Activated CD8-positive, alpha-beta memory T cell treated with anti-CD3 and anti-CD28 coated beads, Interleukin-2, amount 50 U/mL, for 48 hours (primary cell): ENCODE measurements at regions not wholly inside any gene's neighbourhood (a gene's known extent, or its start where the extent isn't known, plus 50 kb on each side); places are given as distances from the start of the nearest gene placed in this dataset.
"Not testable (repeated sequence)": the region's sequence is repeated elsewhere in the genome, so short reads cannot be mapped to it uniquely, and the experiment has no call there.

ENCODE experiments used
- DNase-seq: peaks from one replicate; pipeline ENCODE4 v3.0.0-alpha.2; 2020

DNA sequence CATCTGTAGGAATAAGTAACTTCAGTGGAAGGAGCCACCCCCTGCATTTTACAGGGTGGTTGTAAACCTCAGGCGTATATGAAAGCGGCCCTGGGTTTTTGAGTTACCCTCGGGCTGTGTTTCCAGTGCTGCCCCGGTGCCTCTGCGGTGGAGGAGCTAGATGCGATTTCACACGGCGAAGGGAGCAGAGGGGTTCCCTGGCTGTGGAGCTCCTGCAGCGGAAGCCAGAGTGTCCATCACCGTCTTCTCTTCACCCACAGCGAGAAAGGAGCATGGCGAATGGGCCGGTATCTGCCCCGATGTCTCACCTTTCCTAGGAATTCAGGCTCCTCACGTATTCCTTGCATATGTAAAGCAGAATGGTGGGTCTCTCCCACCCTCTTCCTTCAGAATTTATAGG, 253.6 kb downstream of the THBS2 start:
- DNase-seq, result no peak

DNA sequence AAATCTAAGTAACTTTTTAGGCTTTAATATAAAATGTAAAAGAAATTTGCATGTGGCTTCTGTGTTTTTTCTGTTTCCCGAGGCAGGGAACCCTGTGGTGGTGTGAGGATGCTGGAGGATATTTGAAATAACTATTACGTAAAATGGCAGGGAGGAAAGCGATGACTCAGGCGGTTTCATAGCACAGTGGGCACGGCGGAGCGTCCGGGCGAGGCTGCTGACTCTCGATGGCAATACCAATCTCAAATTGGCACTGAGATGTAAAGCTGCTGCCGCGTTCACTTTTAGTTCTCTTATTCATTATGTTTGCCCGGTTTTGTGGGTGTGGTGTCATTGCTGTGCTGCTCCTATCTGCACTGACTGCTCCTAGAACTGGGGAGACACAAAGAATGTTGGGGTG, 254.3 kb downstream of the THBS2 start:
- DNase-seq, result no peak

DNA sequence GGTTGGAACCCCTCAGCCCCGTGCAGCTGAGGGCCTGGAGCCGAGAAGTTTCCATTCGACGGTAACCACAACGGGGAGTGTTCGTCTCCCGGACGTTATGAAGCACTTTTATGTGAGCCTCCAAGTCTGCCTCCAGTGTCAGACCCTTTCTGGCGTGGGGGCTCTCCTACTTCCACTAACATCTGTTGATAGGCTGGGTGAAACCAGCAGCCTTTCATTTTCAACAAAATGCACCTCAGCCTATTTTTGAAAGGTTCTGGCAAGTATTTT, 257.4 kb downstream of the THBS2 start:
- no peak for DNase-seq

DNA sequence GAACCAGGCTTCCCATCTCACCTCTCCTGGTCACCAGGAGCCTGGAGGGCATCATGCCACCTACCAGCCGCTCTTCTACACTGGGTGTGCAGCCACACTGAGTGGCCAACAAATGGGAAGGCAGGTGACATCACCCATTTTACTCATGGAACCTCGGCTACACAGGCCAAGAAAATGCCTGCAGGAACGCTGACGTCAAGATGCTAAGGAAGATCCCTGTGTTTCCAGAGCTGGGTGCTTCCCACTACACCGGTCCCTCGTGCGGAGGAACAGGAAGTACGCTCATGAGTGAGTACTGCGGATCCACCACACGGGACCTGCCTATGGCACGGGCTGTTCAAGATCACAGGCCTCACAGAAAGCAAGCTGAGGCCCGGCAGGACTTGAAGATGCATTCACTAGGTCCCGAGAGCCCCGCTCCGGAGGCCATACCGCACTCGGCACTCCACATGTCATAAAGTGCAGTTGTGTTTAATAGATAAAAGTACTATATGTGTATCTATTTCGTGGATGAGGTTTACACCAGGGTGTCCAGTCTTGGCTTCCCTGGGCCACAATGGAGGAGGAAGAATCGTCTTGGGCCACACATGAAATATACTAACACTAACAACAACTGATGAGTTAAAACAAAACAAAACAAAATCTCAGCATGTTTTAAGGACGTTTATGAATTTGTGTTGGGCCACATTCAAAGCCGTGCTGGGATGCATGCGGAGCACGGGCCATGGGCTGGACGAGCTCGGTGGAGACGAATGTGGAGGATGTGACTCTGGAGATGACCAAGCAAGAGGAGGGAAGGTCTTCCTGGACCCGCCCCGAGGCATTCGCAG, 257.9 kb downstream of the THBS2 start:
- DNase-seq, result no peak

DNA sequence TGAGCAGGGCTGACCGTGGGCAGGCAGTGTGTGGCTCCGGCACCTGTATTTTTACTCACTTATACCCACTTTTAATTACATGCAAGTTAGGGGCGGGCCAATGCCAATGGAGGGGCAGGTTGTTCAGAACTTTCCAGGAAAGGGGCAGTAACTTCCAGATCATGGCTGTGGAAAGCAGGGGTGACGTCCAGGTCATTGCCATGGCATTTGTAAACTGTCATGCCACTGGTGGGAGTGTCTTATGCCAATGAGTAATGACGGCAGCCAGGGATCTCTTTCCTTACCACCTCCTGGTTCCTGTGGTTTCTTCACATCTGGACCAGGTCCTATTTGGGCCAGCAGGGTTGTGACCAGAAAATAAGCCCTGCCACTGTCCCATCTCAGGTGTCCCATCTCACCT, 258.7 kb downstream of the THBS2 start:
- DNase-seq, result no peak

DNA sequence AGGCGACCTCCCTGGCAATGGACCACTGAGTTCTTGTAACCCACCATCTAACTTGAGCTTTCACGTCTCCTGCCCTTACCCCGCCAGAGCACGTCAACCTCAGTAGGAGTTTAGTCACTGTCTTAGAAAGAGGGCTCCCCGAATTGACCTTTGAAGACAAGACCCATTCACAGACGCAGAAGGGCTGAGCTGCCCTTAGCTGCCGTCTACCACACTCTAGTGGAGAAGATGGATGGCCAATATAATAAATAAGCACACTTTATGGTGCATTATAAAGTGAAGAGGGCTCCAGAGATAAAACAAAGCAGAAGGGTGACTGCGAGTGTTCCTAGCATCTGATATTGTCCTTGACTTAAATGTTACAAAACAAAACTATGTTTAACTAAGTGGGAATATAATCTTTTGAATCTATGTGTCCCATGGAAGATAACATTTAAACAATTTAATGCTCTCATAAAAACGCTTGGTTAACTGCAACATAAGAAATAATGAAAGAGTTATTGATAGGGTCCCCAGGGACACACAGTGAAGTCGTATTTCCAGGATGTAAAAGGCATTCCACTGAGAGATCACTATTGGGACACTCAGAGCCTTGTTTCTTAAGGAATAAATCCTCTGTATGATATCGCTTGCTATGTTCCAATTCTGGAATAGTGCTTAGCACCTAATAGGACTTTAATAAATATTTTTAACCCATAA, 261.1 kb downstream of the THBS2 start:
- no peak for DNase-seq

DNA sequence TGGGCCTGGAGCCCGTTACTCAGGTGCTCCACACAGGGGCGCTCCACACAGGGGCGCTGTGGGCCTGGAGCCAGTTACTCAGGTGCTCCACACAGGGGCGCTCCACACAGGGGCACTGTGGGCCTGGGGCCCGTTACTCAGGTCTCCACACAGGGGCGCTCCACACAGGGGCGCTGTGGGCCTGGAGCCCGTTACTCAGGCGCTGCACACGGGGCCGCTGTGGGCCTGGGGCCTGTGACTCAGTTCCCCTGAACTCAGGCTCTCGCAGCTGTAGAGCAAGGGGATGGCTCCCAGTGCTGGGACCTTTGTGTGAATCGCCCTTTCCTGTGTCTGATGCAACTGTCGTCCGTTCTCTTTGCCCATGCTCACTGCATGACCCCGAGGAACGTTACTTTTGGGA, 262.0 kb downstream of the THBS2 start:
- DNase-seq, result not testable (repeated sequence)

DNA sequence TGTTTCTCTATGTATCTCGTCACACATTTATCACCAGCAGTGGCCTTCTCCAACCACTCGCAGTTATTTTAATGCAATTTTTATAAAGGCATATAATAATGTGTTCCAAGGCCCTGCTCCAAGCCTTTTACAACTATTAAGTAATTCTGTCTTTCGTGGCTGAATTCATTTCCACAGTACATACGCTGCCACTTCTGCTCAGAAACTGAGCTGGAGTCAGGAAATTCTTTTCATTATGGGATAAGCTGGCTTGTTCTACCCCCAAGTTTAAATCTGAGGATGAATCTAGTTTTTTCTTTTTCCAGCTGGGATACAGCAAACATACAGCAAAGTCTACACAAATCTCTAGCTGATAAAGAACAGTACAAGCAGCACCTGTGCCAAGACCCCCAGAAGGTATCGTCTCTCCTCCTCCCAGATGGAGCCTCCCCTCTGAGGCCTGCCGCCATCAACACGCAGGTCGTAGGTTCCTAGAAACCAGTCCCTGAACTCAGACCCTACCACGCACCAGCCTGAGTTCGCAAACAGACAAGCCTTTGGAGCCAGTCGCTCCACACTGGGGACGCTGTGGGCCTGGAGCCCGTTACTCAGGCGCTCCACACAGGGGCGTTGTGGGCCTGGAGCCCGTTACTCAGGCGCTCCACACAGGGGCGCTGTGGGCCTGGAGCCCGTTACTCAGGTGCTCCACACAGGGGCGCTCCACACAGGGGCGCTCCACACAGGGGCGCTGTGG, 263.5 kb downstream of the THBS2 start:
- DNase-seq, result no peak

DNA sequence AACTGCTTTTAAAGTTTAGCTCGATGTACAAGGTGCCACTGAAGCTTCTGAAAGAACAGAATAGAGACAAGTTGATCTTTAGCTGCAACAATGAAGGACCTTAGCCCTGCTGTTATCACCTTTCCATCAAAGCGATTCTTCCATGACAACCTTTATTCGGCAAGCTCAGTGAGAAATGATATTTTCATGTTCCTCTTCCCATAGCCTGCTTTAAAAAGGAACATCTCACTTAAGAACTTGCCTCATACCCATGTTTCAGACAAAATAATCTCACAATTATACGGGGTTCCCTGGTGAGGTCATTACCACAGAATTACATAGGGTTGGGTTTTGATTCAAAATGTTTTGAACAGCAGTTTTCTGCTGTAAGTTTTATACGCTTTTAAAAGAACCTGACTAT, 264.2 kb downstream of the THBS2 start:
- no peak for DNase-seq

DNA sequence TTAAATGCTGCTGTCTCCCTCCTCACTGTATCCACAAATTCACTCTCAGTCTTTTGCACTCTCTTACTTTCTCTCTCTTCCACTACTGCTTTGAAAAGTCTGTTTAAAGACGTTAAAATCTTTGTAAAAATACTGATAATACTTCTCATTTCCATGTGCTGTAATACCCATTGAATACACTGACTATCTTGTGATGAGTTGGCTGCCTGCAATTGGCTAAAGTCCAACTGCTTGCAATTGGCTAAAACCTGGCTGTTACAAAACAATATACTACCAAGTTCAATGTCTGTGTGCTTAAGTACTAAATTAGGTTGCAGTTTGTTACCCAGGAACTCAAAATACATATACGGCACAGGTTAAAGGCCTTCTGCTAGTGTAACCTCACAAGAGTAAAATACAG, 264.8 kb downstream of the THBS2 start:
- no peak for DNase-seq

DNA sequence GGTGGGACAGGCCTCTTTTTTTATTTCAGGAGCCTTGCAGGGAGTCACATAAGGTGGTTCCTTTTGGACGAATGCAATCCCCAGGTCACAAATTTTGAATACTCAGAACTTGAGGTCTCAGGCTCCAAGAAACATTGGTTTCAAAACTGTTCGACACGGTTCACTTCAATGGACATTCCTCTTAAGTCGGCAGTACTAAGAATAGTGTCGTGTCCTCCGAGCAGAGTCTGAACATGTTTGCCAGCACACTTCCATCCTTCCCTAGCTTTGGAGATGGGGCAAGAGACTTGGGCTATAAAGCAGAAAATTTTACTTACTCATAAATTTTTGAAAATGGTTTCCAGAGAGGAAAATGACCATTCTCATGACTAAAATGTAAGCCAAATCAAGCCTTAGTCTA, 265.4 kb downstream of the THBS2 start:
- no peak for DNase-seq

DNA sequence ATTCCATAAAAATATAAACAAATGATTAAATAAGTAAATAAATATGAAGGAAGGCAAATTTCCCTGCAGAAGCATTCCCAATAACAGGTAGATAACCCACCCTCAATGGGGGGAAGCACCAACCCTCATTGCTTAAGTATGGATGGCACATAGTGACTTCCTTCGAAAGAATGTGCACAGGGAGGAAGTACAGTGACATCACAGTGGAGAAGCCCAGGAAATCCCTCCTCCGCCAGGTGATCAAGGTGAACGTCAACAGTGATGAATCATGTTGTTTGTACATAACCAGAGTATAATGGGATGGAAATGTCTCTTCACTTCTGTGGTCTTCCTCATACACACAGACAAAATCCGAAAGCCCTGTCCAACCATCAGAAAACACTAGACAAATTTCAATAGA, 267.9 kb downstream of the THBS2 start:
- no peak for DNase-seq

DNA sequence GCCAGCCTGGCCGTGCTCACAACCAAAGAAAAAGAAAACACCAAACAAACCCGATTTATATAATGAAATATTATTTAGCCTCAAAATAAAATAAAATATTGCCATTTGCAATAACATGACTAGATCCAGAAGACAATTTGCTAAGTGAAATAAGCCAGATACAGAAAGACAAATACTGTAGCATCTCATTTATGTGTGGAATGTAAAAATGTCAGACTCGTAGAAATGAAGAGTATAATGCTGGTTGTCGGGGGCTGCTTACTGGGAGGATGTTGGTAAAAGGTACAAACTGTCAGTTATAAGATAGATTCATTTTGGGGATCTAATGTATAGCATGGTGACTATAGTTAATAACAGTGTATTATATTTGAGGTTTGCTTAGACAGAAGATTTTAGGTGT, 269.7 kb downstream of the THBS2 start:
- no peak for DNase-seq

DNA sequence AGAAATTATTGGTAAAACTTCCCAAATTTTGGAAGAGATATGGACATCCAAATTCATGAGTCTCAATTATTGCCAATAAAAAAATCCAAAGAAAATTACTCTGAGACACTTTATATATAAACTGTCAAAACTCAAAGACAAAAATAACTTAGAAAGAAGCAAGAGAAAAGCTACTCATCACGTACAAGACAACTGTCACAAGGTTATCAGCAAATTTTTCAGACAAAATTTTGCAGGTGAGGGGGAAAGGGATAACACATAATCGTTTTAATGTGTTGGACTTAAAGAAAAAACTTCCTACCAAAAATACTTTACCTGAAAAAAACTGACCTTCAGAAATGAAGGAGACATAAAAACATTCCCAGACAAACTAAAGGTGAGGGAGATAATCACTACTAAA, 272.5 kb downstream of the THBS2 start:
- DNase-seq, result no peak

DNA sequence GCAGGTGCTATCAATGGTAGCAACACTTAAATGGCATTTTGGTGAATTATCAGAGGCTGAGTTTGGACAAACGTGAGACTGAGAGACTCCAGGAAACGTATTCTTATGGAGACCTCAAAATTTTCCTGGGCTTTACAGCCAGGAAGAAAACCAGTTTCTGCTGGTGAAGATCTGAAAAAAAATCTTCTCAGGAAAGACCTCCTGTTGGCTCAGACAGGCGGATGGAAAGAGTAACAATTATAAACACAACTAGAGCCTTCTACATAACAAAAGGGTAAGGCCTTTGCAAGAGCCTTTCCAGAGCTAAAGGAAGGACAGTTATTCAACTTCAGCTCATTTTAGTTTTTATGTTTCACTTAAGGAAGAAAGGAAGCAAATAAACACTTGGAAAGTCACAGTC, 274.4 kb downstream of the THBS2 start:
- DNase-seq, result no peak

DNA sequence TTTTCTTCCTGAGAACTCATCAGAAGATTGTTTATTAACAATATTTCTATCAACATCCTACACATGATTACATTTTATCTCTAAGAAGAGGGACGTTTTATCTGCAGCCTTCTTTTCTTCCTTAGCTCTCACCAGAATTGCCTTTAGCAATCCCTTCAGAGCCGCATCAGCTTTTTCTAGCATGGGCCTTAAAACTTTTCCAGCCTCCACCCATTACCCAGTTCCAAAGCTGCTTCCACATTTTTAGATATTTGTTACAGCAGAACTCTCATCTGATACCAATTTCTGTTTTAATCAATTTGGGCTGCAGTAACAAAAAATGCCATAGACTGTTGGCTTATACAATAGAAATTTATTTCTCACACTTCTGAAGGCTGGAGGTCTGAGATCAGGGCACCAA, 281.5 kb downstream of the THBS2 start:
- no peak for DNase-seq

DNA sequence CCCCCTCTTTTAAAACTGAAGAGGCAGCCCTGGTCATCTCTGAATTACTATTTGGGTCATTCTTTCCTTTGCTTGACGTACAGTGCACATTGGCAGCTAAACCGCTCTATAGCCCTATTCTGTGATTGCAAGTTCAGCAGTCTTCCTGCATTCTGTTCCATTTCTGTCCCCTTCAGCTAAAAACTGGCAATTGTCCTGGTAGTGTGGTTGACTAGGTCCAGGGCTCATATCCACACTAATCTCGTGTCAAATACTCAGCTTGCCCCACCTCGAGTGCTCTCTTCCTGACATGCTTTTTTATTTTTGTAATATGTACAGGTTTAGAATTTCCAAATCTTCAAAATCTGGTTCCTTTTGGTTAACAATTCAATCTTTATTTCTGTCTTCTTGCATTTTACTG, 282.1 kb downstream of the THBS2 start:
- DNase-seq, result no peak

DNA sequence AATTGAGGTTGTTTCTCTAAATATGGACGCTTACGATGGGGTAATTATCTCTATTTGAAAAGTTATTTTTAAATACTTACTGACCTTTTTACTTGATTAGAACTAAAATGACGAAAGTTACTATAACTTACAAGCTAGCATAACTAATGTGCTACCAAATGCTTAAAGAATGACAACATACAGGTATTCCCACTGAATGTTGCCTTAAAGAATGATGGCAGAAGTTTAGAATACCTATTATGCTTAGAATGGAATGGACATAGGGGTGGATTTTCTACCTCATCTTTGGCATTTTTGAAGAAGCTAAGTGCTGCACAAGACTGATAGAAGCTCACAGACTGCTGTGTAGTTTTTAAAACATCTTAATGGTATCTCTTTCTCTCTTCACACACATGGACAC, 284.8 kb downstream of the THBS2 start:
- DNase-seq, result no peak

DNA sequence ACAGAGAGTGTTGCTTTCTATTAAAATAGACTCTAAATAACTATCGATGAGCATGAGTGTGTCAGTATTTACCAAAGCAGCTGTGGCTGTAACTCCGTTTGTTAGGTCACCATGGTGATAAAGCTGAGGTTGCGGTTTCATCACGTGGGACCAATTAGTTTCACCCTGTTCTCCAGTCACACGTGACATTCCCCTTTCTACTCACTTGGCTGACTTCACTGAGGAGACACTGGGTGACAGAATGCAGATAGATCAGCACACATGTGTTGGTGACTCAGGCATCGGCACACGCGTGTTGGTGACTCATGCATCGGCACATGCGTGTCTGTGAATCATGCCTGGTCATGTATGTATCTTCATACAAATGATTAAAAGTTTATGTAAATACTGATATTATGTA, 285.4 kb downstream of the THBS2 start:
- no peak for DNase-seq

DNA sequence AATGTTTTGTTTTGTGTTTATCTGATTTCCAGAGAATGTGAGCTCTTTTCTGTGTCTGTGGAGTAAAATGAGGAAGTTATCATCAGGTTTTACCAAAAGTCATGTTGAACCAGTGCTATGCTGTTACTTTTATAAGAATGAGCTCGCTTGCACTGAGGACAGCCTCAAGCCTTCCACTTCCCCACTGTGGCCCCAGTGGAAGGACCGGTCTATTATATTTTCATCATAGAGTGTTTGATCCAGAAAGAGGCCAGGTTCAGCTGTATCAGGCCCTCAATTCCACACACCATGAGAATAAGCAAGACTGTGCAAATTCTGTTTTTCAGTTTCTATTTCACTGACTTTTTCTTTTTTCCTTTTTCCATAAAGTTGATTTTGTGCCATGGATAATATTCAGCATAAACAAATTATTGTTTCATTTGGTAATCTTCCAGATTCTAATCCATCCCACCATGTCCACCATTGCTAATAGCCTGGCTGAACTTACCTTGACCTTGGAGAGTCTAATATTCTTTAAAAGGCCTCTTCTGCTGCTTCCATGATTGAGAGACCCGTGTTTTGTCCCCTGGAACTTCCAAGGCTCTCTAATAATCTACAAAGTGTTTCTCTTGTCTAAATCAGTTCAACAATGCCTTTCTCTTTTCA, 286.2 kb downstream of the THBS2 start:
- no peak for DNase-seq

DNA sequence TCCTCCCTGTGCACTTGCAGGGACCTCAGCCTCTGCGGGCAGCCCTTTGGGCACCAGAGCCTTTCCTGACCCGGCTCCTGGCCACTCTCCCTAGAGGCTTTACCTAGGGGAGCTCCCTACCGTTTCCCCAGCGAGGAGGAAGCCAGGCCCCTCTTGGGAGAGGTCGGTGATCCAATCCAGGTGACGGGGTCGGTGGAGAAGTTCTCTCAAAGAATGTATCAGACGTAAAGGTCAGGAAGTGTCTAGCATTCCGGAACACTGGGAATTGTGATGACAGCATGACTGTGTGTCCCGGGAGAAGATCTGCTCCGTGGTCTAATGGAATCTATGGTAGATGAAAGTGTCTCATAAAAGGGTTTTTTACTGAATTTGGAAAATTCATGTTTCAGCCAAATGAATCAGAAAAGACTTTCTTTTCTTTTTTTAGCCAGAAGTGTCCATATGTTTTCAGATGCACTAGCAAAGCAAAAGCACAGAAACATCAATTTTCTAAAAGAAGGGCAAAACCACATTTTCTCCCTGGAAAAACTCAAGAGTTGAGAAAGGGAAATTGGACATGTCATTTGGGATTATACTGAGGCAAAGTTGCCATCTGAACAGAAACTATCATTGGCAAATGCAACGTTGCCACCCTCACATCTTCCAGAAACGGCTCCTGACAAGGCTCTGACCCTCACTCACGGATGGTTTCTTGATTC, 289.4 kb downstream of the THBS2 start:
- DNase-seq, result no peak

DNA sequence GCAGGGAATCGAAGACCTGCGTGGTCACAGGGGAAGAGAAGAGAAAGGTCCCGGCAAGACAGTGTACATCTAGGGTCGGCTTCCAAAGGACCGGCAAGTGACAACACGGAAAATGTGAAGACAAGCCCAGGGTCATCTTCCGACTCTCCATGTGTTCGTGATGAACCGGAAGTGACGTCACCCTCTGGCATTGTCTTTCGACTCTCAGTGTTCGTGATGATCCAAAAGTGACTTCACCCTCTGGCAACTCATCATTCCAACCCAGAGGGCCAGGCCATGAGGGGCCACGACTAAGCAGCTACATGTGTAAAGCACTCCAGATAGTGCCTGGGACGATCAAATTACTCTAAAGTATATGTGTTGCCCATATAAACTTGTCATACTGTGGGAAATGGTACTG, 290.8 kb downstream of the THBS2 start:
- no peak for DNase-seq

DNA sequence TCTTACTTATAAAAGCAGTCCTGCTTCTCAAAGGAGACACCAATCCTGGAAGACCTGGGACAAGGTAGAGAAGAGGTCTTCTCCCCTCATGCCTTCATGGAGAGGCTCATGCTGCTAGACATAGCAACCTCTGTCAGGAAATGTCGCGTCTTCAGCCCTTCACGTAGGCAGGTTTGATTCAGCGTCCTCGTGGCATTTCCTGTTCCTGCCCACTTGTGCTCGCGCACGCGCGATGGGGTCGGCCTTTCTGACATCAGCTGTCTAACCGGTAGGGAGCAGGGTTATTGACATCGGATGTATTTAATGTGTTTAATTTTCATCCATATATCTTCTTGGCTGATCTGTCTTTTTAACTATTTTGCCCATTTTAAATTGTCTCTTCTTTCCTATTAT, 292.4 kb downstream of the THBS2 start:
- no peak for DNase-seq
